GM23338 (cell line): ENCODE measurements at regions not wholly inside any gene's neighbourhood (a gene's known extent, or its start where the extent isn't known, plus 50 kb on each side); places are given as distances from the start of the nearest gene placed in this dataset.

Source experiments
- ATAC-seq: fragments of 200-7000 bp; cut with Tn5 transposase; 3 replicates; pipeline ENCODE4 v1.9.1; 2020
- DNase-seq: peaks from one replicate; pipeline ENCODE4 v3.0.0-alpha.2; 2015; ENCODE audit warnings: low spot score
- H2AFZ ChIP-seq: fragments of 200-600 bp; sonication (generic); 2 replicates; pipeline ENCODE4 v1.8.0; 2016; ENCODE audit warnings: antibody characterized with exemption, mild to moderate bottlenecking, moderate library complexity
- H3F3A ChIP-seq: fragments of 200-600 bp; sonication (generic); replicated peaks from 2 replicates; pipeline ENCODE4 v1.8.0; 2017; ENCODE audit warnings: antibody characterized with exemption, mixed run types, low read depth
- H3K27ac ChIP-seq: fragments of 200-600 bp; sonication (generic); 2 replicates; pipeline ENCODE4 v1.6.1; 2016; ENCODE audit warnings: low read depth
- H3K27me3 ChIP-seq: fragments of 200-600 bp; sonication (generic); 2 replicates; pipeline ENCODE4 v1.8.0; 2016; ENCODE audit warnings: mild to moderate bottlenecking, mixed run types, moderate library complexity; ENCODE audit not compliant: insufficient read depth
- H3K36me3 ChIP-seq: fragments of 200-600 bp; sonication (generic); 2 replicates; pipeline ENCODE4 v1.8.0; 2016; ENCODE audit warnings: mild to moderate bottlenecking; ENCODE audit not compliant: insufficient read depth
- H3K4me1 ChIP-seq: fragments of 200-600 bp; sonication (generic); 2 replicates; pipeline ENCODE4 v1.8.0; 2016; ENCODE audit warnings: mild to moderate bottlenecking, moderate library complexity; ENCODE audit not compliant: insufficient read depth
- H3K4me2 ChIP-seq: fragments of 200-600 bp; sonication (generic); 2 replicates; pipeline ENCODE4 v1.7.1; 2017; ENCODE audit warnings: mixed run types
- H3K4me3 ChIP-seq: fragments of 200-600 bp; sonication (generic); 2 replicates; pipeline ENCODE4 v1.6.1; 2016; ENCODE audit warnings: mixed run types
- H3K79me2 ChIP-seq: fragments of 200-600 bp; sonication (generic); replicated peaks from 2 replicates; pipeline ENCODE4 v1.8.0; 2017; ENCODE audit warnings: mild to moderate bottlenecking; ENCODE audit not compliant: insufficient read depth
- H3K9me2 ChIP-seq: fragments of 200-600 bp; sonication (generic); 2 replicates; pipeline ENCODE4 v1.8.0; 2017; ENCODE audit not compliant: insufficient read depth
- H4K20me1 ChIP-seq: fragments of 200-600 bp; sonication (generic); replicated peaks from 2 replicates; pipeline ENCODE4 v1.8.0; 2017; ENCODE audit warnings: mild to moderate bottlenecking; ENCODE audit not compliant: insufficient read depth
- H3K27ac Mint-ChIP-seq: 2 replicates; pipeline ENCODE4 v1.8.0; 2020; ENCODE audit warnings: inconsistent platforms, mild to moderate bottlenecking, moderate library complexity, mixed read lengths
- H3K27me3 Mint-ChIP-seq: 3 replicates; pipeline ENCODE4 v1.8.0; 2022; ENCODE audit warnings: low read depth, mild to moderate bottlenecking, moderate library complexity, mixed read lengths, inconsistent platforms; ENCODE audit not compliant: insufficient read depth, poor library complexity
- H3K36me3 Mint-ChIP-seq: 3 replicates; pipeline ENCODE4 v1.8.0; 2021; ENCODE audit warnings: low read depth, mild to moderate bottlenecking, inconsistent platforms, moderate library complexity, mixed read lengths
- H3K4me1 Mint-ChIP-seq: 3 replicates; pipeline ENCODE4 v1.8.0; 2020; ENCODE audit warnings: mild to moderate bottlenecking, inconsistent platforms, mixed read lengths
- H3K4me3 Mint-ChIP-seq: 3 replicates; pipeline ENCODE4 v1.8.0; 2021; ENCODE audit warnings: moderate library complexity, mild to moderate bottlenecking, inconsistent platforms, mixed read lengths
- H3K9me3 Mint-ChIP-seq: 3 replicates; pipeline ENCODE4 v1.8.0; 2020; ENCODE audit warnings: moderate library complexity, mild to moderate bottlenecking, inconsistent platforms, mixed read lengths
- CREB1 ChIP-seq: fragments of 250-450 bp; sonication (Bioruptor Pico); IDR thresholded peaks from 2 replicates; pipeline ENCODE4 v1.5.0; 2020; ENCODE audit warnings: low read depth, mild to moderate bottlenecking, moderate library complexity
- CTCF ChIP-seq, 2 experiments: fragments of 200-600 bp in 1 of 2; sonication (generic) in 1 of 2; conservative IDR thresholded peaks; 2 replicates each; pipeline versions ENCODE4 v1.5.1 to v1.6.1; 2016 to 2017; ENCODE audit warnings: antibody characterized with exemption in 2 of 2, low read depth in 2 of 2, mild to moderate bottlenecking in 2 of 2, moderate library complexity in 1 of 2
- ETS1 ChIP-seq: IDR thresholded peaks from 2 replicates; pipeline ENCODE4 v1.6.1; 2016; ENCODE audit warnings: antibody characterized with exemption
- EZH2 ChIP-seq: fragments of 200-600 bp; sonication (generic); IDR thresholded peaks from one replicate; pipeline ENCODE4 v1.8.0; 2017; ENCODE audit warnings: antibody characterized with exemption, mild to moderate bottlenecking, low read depth; ENCODE audit not compliant: unreplicated experiment
- EZH2phosphoT487 ChIP-seq: fragments of 200-600 bp; sonication (generic); IDR thresholded peaks from one replicate; pipeline ENCODE4 v1.8.1; 2018; ENCODE audit warnings: antibody characterized with exemption; ENCODE audit not compliant: unreplicated experiment
- JUNB ChIP-seq: IDR thresholded peaks from one replicate; pipeline ENCODE4 v1.6.1; 2016; ENCODE audit warnings: antibody characterized with exemption; ENCODE audit not compliant: unreplicated experiment
- POLR2AphosphoS5 ChIP-seq: IDR thresholded peaks from 2 replicates; pipeline ENCODE4 v1.6.1; 2016; ENCODE audit warnings: antibody characterized with exemption, low read depth
- STAT1 ChIP-seq: IDR thresholded peaks from one replicate; pipeline ENCODE4 v1.6.1; 2016; ENCODE audit warnings: antibody characterized with exemption; ENCODE audit not compliant: unreplicated experiment
- ZNF114 ChIP-seq: fragments of 250-450 bp; sonication (Bioruptor Pico); IDR thresholded peaks from 2 replicates; pipeline ENCODE4 v1.5.0; 2020; ENCODE audit warnings: mild to moderate bottlenecking, moderate library complexity
- ZNF331 ChIP-seq: fragments of 250-450 bp; sonication (Bioruptor Pico); IDR thresholded peaks from 2 replicates; pipeline ENCODE4 v1.5.0; 2020; ENCODE audit warnings: low read depth, mild to moderate bottlenecking, moderate library complexity
- ZNF462 ChIP-seq: fragments of 250-450 bp; sonication (Bioruptor Pico); IDR thresholded peaks from 2 replicates; pipeline ENCODE4 v1.5.0; 2020; ENCODE audit warnings: mild to moderate bottlenecking, moderate library complexity

- Histone ChIP-seq H3K9me2 (no peaks in the 10 kb centered on the region), H3K79me2 (no peaks in the 10 kb centered on the region), H3F3A (no peaks in the 10 kb centered on the region), H3K4me3 (no peak overlapping the region), H3K36me3 (peaks cover 12% of the 10 kb centered on the region; the same call in 1 of the 2 replicates), H4K20me1 (no peaks in the 10 kb centered on the region), H3K4me2 (no peak overlapping the region), H3K4me1 (no peaks in the 10 kb centered on the region), H3K27me3 (no peaks in the 10 kb centered on the region), H3K27ac (no peak overlapping the region), H2AFZ (no peak overlapping the region)
- TF ChIP-seq POLR2AphosphoS5 (no peak), STAT1 (no peak), ZNF331 (CRISPR knock-in tag) (no peak), ZNF114 (no peak), CTCF (conservative IDR thresholded peaks at IDR 0.05; ENCODE audit: low read depth in 2 of 2) (no peak), EZH2phosphoT487 (no peak), EZH2 (no peak), ETS1 (no peak), CREB1 (CRISPR knock-in tag) (no peak), ZNF462 (CRISPR knock-in tag) (no peak), JUNB (no peak)
- no peak for DNase-seq
- no peak overlapping the region for H3K27ac Mint-ChIP-seq
- no peak overlapping the region for H3K4me3 Mint-ChIP-seq
- ATAC-seq = no peak
- peaks cover 14% of the 10 kb centered on the region for H3K36me3 Mint-ChIP-seq
- H3K9me3 Mint-ChIP-seq = peaks cover 18% of the 10 kb centered on the region
- H3K4me1 Mint-ChIP-seq = no peaks in the 10 kb centered on the region
- peaks cover 2% of the 10 kb centered on the region for H3K27me3 Mint-ChIP-seq
These were observed 340.4 kb upstream of the ASIC2 start for GRCh38 chr17:33633446-33633845.
